ENCODE measurements at regions not wholly inside any gene's neighbourhood (a gene's known extent, or its start where the extent isn't known, plus 50 kb on each side); places are given as distances from the start of the nearest gene placed in this dataset.
A peak's percentile ranks its signal among the peaks of the same experiment; 100 is the strongest.
"Not testable (repeated sequence)": the region's sequence is repeated elsewhere in the genome, so short reads cannot be mapped to it uniquely, and the experiment has no call there.

- no peak for DNase-seq
Measured at GRCh38 chr20:11492846-11493245, 424.8 kb upstream of the BTBD3 start.

- no peak for DNase-seq
Measured at GRCh38 chr20:11496380-11496779, 421.3 kb upstream of the BTBD3 start.

- no peak for DNase-seq
Measured at GRCh38 chr20:11497545-11497944, 420.1 kb upstream of the BTBD3 start.

GRCh38 chr20:11499101-11499634 is 418.5 kb upstream of the BTBD3 start:
- no peak for DNase-seq

GRCh38 chr20:11502061-11502460 is 415.6 kb upstream of the BTBD3 start:
- DNase-seq, result no peak

GRCh38 chr20:11502671-11503070 is 415.0 kb upstream of the BTBD3 start:
- DNase-seq, result no peak

- no peak for DNase-seq
Measured at GRCh38 chr20:11509776-11510175, 407.9 kb upstream of the BTBD3 start.

- no peak for DNase-seq
Measured at GRCh38 chr20:11511821-11512220, 405.9 kb upstream of the BTBD3 start.

GRCh38 chr20:11513241-11513745 is 404.4 kb upstream of the BTBD3 start:
- DNase-seq, result not testable (repeated sequence)

GRCh38 chr20:11516448-11516847 is 401.2 kb upstream of the BTBD3 start:
- no peak for DNase-seq

GRCh38 chr20:11520596-11520995 is 397.1 kb upstream of the BTBD3 start:
- DNase-seq, result no peak

- no peak for DNase-seq
Measured at GRCh38 chr20:11521476-11522365, 396.0 kb upstream of the BTBD3 start.

- DNase-seq, result no peak
Measured at GRCh38 chr20:11522366-11522741, 395.3 kb upstream of the BTBD3 start.

GRCh38 chr20:11529047-11529446 is 388.6 kb upstream of the BTBD3 start:
- no peak for DNase-seq

- no peak for DNase-seq
Measured at GRCh38 chr20:11537032-11537431, 380.7 kb upstream of the BTBD3 start.

GRCh38 chr20:11539450-11539849 is 378.2 kb upstream of the BTBD3 start:
- DNase-seq, result no peak

GRCh38 chr20:11540558-11540957 is 377.1 kb upstream of the BTBD3 start:
- no peak for DNase-seq

- no peak for DNase-seq
Measured at GRCh38 chr20:11542645-11543044, 375.0 kb upstream of the BTBD3 start.

GRCh38 chr20:11544029-11544678 is 373.5 kb upstream of the BTBD3 start:
- DNase-seq, result peak; percentile 10

- DNase-seq, result no peak
Measured at GRCh38 chr20:11546939-11547338, 370.8 kb upstream of the BTBD3 start.

- DNase-seq, result no peak
Measured at GRCh38 chr20:11549172-11550103, 368.3 kb upstream of the BTBD3 start.

GRCh38 chr20:11550657-11551338 is 366.9 kb upstream of the BTBD3 start:
- DNase-seq, result no peak
